Mesenchymal stem cell (in vitro differentiated cells and primary cell): ENCODE measurements at regions not wholly inside any gene's neighbourhood (a gene's known extent, or its start where the extent isn't known, plus 50 kb on each side); places are given as distances from the start of the nearest gene placed in this dataset.

ENCODE experiments used
- DNase-seq: peaks from one replicate; pipeline ENCODE4 v3.0.0-alpha.2; 2013
- H2AFZ ChIP-seq: one replicate; pipeline ENCODE4 v1.6.1; 2013; ENCODE audit warnings: low read depth, mild to moderate bottlenecking, control low read depth, inconsistent platforms, low read length, moderate library complexity
- H2AK5ac ChIP-seq: 2 replicates; pipeline ENCODE4 v1.6.1; 2013; ENCODE audit warnings: low read length, moderate library complexity, mild to moderate bottlenecking, inconsistent platforms; ENCODE audit not compliant: severe bottlenecking
- H2BK120ac ChIP-seq: one replicate; pipeline ENCODE4 v1.6.1; 2013; ENCODE audit warnings: low read depth, mild to moderate bottlenecking, inconsistent platforms, low read length, moderate library complexity
- H2BK12ac ChIP-seq, 2 experiments: one replicate each; pipeline ENCODE4 v1.6.1; 2013; ENCODE audit warnings: inconsistent platforms in 2 of 2, low read length in 2 of 2, mild to moderate bottlenecking in 2 of 2, moderate library complexity in 2 of 2, control low read depth in 1 of 2
- H2BK15ac ChIP-seq: one replicate; pipeline ENCODE4 v1.6.1; 2013; ENCODE audit warnings: mild to moderate bottlenecking, low read depth, inconsistent platforms; ENCODE audit not compliant: poor library complexity, severe bottlenecking
- H2BK5ac ChIP-seq: 2 replicates; pipeline ENCODE4 v1.6.1; 2013; ENCODE audit warnings: low read depth, mild to moderate bottlenecking, low read length, control low read depth, inconsistent platforms; ENCODE audit not compliant: poor library complexity, severe bottlenecking
- H3K14ac ChIP-seq, 2 experiments: one replicate each; pipeline ENCODE4 v1.6.1; 2013; ENCODE audit warnings: inconsistent platforms in 2 of 2, low read length in 2 of 2, control low read depth in 1 of 2, mild to moderate bottlenecking in 1 of 2, moderate library complexity in 1 of 2
- H3K18ac ChIP-seq, 2 experiments: one replicate each; pipeline ENCODE4 v1.6.1; 2013; ENCODE audit warnings: inconsistent platforms in 2 of 2, low read length in 2 of 2, control low read depth in 1 of 2, low read depth in 1 of 2, mild to moderate bottlenecking in 1 of 2
- H3K23ac ChIP-seq, 2 experiments: one replicate each; pipeline ENCODE4 v1.6.1; 2013; ENCODE audit warnings: inconsistent platforms in 2 of 2, low read length in 2 of 2, mild to moderate bottlenecking in 2 of 2, moderate library complexity in 2 of 2, control low read depth in 1 of 2
- H3K27ac ChIP-seq: 2 replicates; pipeline ENCODE4 v1.5.1; 2013; ENCODE audit warnings: mild to moderate bottlenecking, moderate library complexity, low read length, control low read depth, inconsistent platforms; ENCODE audit not compliant: poor library complexity, severe bottlenecking
- H3K27me3 ChIP-seq, 2 experiments: 2 replicates each; pipeline versions ENCODE4 v1.6.1 to v1.7.0; 2013; ENCODE audit warnings: low read length in 2 of 2, mild to moderate bottlenecking in 2 of 2, moderate library complexity in 2 of 2, control low read depth in 1 of 2, inconsistent platforms in 1 of 2; ENCODE audit not compliant: control insufficient read depth in 1 of 2, insufficient read depth in 1 of 2
- H3K36me3 ChIP-seq, 2 experiments: 2 replicates each; pipeline versions ENCODE4 v1.6.1 to v1.7.0; 2013; ENCODE audit warnings: low read length in 2 of 2, control low read depth in 1 of 2, inconsistent platforms in 1 of 2, low read depth in 1 of 2, mild to moderate bottlenecking in 1 of 2; ENCODE audit not compliant: insufficient read depth in 2 of 2, control insufficient read depth in 1 of 2
- H3K4ac ChIP-seq, 2 experiments: one replicate each; pipeline ENCODE4 v1.6.1; 2013; ENCODE audit warnings: inconsistent platforms in 2 of 2, low read length in 2 of 2, mild to moderate bottlenecking in 2 of 2, moderate library complexity in 2 of 2, control low read depth in 1 of 2, low read depth in 1 of 2
- H3K4me1 ChIP-seq: 2 replicates; pipeline ENCODE4 v1.6.1; 2013; ENCODE audit warnings: low read depth, low read length, control low read depth; ENCODE audit not compliant: control insufficient read depth, insufficient read depth
- H3K4me2 ChIP-seq: 2 replicates; pipeline ENCODE4 v1.6.1; 2013; ENCODE audit warnings: low read length, mild to moderate bottlenecking, inconsistent platforms; ENCODE audit not compliant: poor library complexity, severe bottlenecking
- H3K4me3 ChIP-seq, 2 experiments: 2 replicates each; pipeline versions ENCODE4 v1.5.1 to v1.7.0; 2013; ENCODE audit warnings: low read length in 2 of 2, mild to moderate bottlenecking in 2 of 2, control low read depth in 1 of 2, low read depth in 1 of 2; ENCODE audit not compliant: insufficient read depth in 1 of 2
- H3K79me1 ChIP-seq: replicated peaks from 2 replicates; pipeline ENCODE4 v1.6.1; 2013; ENCODE audit warnings: mild to moderate bottlenecking, control low read depth, low read length, inconsistent platforms; ENCODE audit not compliant: poor library complexity, severe bottlenecking
- H3K9ac ChIP-seq: 2 replicates; pipeline ENCODE4 v1.7.0; 2013; ENCODE audit warnings: mild to moderate bottlenecking, low read length, moderate library complexity
- H3K9me3 ChIP-seq: 2 replicates; pipeline ENCODE4 v1.7.0; 2013; ENCODE audit warnings: mild to moderate bottlenecking, low read length; ENCODE audit not compliant: control insufficient read depth
- H4K8ac ChIP-seq: one replicate; pipeline ENCODE4 v1.6.1; 2013; ENCODE audit warnings: inconsistent platforms, mild to moderate bottlenecking, low read length, moderate library complexity
- H4K91ac ChIP-seq: one replicate; pipeline ENCODE4 v1.6.1; 2013; ENCODE audit warnings: mild to moderate bottlenecking, low read length, inconsistent platforms
- WGBS: methylation state at CpG from one replicate; pipeline ENCODE4 v1.1.7; 2013; ENCODE audit warnings: mixed read lengths; 5-methylcytosine and 5-hydroxymethylcytosine counted together

GRCh38 chr17:70984873-70985272 is 815.5 kb downstream of the KCNJ2 start:
- Histone ChIP-seq H3K9ac (no peak overlapping the region), H3K4me1 (no peaks in the 10 kb centered on the region), H3K79me1 (no peaks in the 10 kb centered on the region), H2AFZ (no peak overlapping the region), H3K27ac (no peak overlapping the region), H3K4me2 (no peak overlapping the region), H3K36me3 (no peaks in the 10 kb centered on the region), H2BK120ac (no peak overlapping the region), H3K23ac (no peak overlapping the region), H2AK5ac (no peak overlapping the region), H3K4ac (no peak overlapping the region), H4K8ac (no peak overlapping the region), H2BK12ac (no peak overlapping the region), H3K14ac (no peak overlapping the region), H2BK15ac (no peak overlapping the region), H3K4me3 (no peak overlapping the region), H2BK5ac (no peak overlapping the region), H4K91ac (no peak overlapping the region), H3K18ac (no peak overlapping the region), H3K9me3 (peaks cover 24% of the 10 kb centered on the region), H3K27me3 (no peaks in the 10 kb centered on the region)
- no peak for DNase-seq
- WGBS = 76% methylated on average over 3 of the region's 3 CpGs

- Histone ChIP-seq H3K9ac (no peak overlapping the region), H3K4me3 (no peak overlapping the region), H2AFZ (no peak overlapping the region), H3K4me1 (no peaks in the 10 kb centered on the region), H3K14ac (no peak overlapping the region), H4K91ac (no peak overlapping the region), H3K18ac (no peak overlapping the region), H3K4ac (no peak overlapping the region), H4K8ac (no peak overlapping the region), H3K27ac (no peak overlapping the region), H2AK5ac (no peak overlapping the region), H2BK120ac (no peak overlapping the region), H2BK5ac (no peak overlapping the region), H3K36me3 (no peaks in the 10 kb centered on the region), H3K23ac (no peak overlapping the region), H2BK12ac (no peak overlapping the region), H3K4me2 (no peak overlapping the region), H3K9me3 (peaks cover 24% of the 10 kb centered on the region), H3K27me3 (no peaks in the 10 kb centered on the region), H3K79me1 (no peaks in the 10 kb centered on the region), H2BK15ac (no peak overlapping the region)
- DNase-seq = no peak
- 59% methylated on average over 3 of the region's 4 CpGs for WGBS
Observed at GRCh38 chr17:70987867-70988340, 818.6 kb downstream of the KCNJ2 start.

- H2AK5ac ChIP-seq = no peak overlapping the region
- no peak overlapping the region for H3K4me2 ChIP-seq
- no peak overlapping the region for H2BK12ac ChIP-seq
- H3K4me1 ChIP-seq = no peaks in the 10 kb centered on the region
- H2BK5ac ChIP-seq = no peak overlapping the region
- DNase-seq = no peak
- no peak overlapping the region for H3K14ac ChIP-seq
- no peak overlapping the region for H4K91ac ChIP-seq
- H2BK120ac ChIP-seq = no peak overlapping the region
- no peak overlapping the region for H2BK15ac ChIP-seq
- H3K36me3 ChIP-seq = no peaks in the 10 kb centered on the region
- H3K79me1 ChIP-seq = no peaks in the 10 kb centered on the region
- H3K18ac ChIP-seq = no peak overlapping the region
- no peak overlapping the region for H4K8ac ChIP-seq
- no peak overlapping the region for H3K23ac ChIP-seq
- no peak overlapping the region for H3K9ac ChIP-seq
- no peak overlapping the region for H2AFZ ChIP-seq
- H3K27me3 ChIP-seq = no peaks in the 10 kb centered on the region
- H3K4me3 ChIP-seq = no peak overlapping the region
- WGBS = no CpG with 5 or more reads among the region's 1 CpG
- peaks cover 20% of the 10 kb centered on the region for H3K9me3 ChIP-seq
- H3K27ac ChIP-seq = no peak overlapping the region
- no peak overlapping the region for H3K4ac ChIP-seq
Observed at GRCh38 chr17:70988622-70989021, 819.3 kb downstream of the KCNJ2 start.

- H3K9ac ChIP-seq = no peak overlapping the region
- H3K9me3 ChIP-seq = peaks cover 17% of the 10 kb centered on the region
- no peak for DNase-seq
- H3K4me1 ChIP-seq = no peaks in the 10 kb centered on the region
- no peak overlapping the region for H4K91ac ChIP-seq
- no peak overlapping the region for H2AFZ ChIP-seq
- H3K23ac ChIP-seq = no peak overlapping the region
- 91% methylated on average over 5 of the region's 5 CpGs for WGBS
- H2BK12ac ChIP-seq = no peak overlapping the region
- H2BK5ac ChIP-seq = no peak overlapping the region
- no peaks in the 10 kb centered on the region for H3K27me3 ChIP-seq
- H2BK15ac ChIP-seq = no peak overlapping the region
- H4K8ac ChIP-seq = no peak overlapping the region
- no peak overlapping the region for H3K18ac ChIP-seq
- H3K14ac ChIP-seq = no peak overlapping the region
- H2BK120ac ChIP-seq = no peak overlapping the region
- no peak overlapping the region for H3K4ac ChIP-seq
- H3K27ac ChIP-seq = no peak overlapping the region
- no peak overlapping the region for H3K4me2 ChIP-seq
- no peaks in the 10 kb centered on the region for H3K79me1 ChIP-seq
- no peak overlapping the region for H2AK5ac ChIP-seq
- no peaks in the 10 kb centered on the region for H3K36me3 ChIP-seq
- no peak overlapping the region for H3K4me3 ChIP-seq
Observed at GRCh38 chr17:70989280-70989679, 819.9 kb downstream of the KCNJ2 start.
